NK-92 treated with Interleukin-12 subunit alpha and Interleukin-12 subunit beta, amount 100 ng/mL, for 24 hours (cell line): ENCODE measurements at regions not wholly inside any gene's neighbourhood (a gene's known extent, or its start where the extent isn't known, plus 50 kb on each side); places are given as distances from the start of the nearest gene placed in this dataset.

Experiments
- DNase-seq: peaks from one replicate; lab custom pipeline; 2025; lab: John Stamatoyannopoulos, UW

- no peak for DNase-seq
Observed at GRCh38 chr13:84570831-84571230, 688.6 kb upstream of the SLITRK1 start.

- no peak for DNase-seq
Observed at GRCh38 chr13:84569366-84569765, 687.1 kb upstream of the SLITRK1 start.

GRCh38 chr13:84567848-84568247 is 685.6 kb upstream of the SLITRK1 start:
- no peak for DNase-seq

GRCh38 chr13:84566780-84567179 is 684.5 kb upstream of the SLITRK1 start:
- no peak for DNase-seq

- no peak for DNase-seq
Observed at GRCh38 chr13:84563611-84564010, 681.3 kb upstream of the SLITRK1 start.

- no peak for DNase-seq
Observed at GRCh38 chr13:84553227-84553626, 671.0 kb upstream of the SLITRK1 start.

- no peak for DNase-seq
Observed at GRCh38 chr13:84543962-84544361, 661.7 kb upstream of the SLITRK1 start.

GRCh38 chr13:84542348-84542747 is 660.1 kb upstream of the SLITRK1 start:
- DNase-seq: no peak

GRCh38 chr13:84536906-84537305 is 654.6 kb upstream of the SLITRK1 start:
- DNase-seq: no peak

GRCh38 chr13:84528408-84529070 is 646.3 kb upstream of the SLITRK1 start:
- no peak for DNase-seq

- DNase-seq: no peak
Observed at GRCh38 chr13:84525865-84526264, 643.6 kb upstream of the SLITRK1 start.

GRCh38 chr13:84524586-84524985 is 642.3 kb upstream of the SLITRK1 start:
- DNase-seq: no peak

- no peak for DNase-seq
Observed at GRCh38 chr13:84500016-84500415, 617.7 kb upstream of the SLITRK1 start.

GRCh38 chr13:84497613-84498012 is 615.3 kb upstream of the SLITRK1 start:
- DNase-seq: no peak

- no peak for DNase-seq
Observed at GRCh38 chr13:84491952-84492351, 609.7 kb upstream of the SLITRK1 start.

GRCh38 chr13:84487752-84488151 is 605.5 kb upstream of the SLITRK1 start:
- no peak for DNase-seq

- no peak for DNase-seq
Observed at GRCh38 chr13:84481958-84482357, 599.7 kb upstream of the SLITRK1 start.

- DNase-seq: no peak
Observed at GRCh38 chr13:84479656-84480055, 597.4 kb upstream of the SLITRK1 start.

- DNase-seq: no peak
Observed at GRCh38 chr13:84470528-84470927, 588.3 kb upstream of the SLITRK1 start.

- no peak for DNase-seq
Observed at GRCh38 chr13:84466461-84466860, 584.2 kb upstream of the SLITRK1 start.

- no peak for DNase-seq
Observed at GRCh38 chr13:84460989-84461388, 578.7 kb upstream of the SLITRK1 start.

GRCh38 chr13:84455143-84455905 is 573.0 kb upstream of the SLITRK1 start:
- no peak for DNase-seq

GRCh38 chr13:84447640-84447978 is 565.3 kb upstream of the SLITRK1 start:
- DNase-seq: no peak
